GM12891 (cell line): ENCODE measurements at regions not wholly inside any gene's neighbourhood (a gene's known extent, or its start where the extent isn't known, plus 50 kb on each side); places are given as distances from the start of the nearest gene placed in this dataset.

Experiments
- POLR2A ChIP-seq: IDR thresholded peaks from 2 replicates; pipeline ENCODE4 v1.6.1; 2011; ENCODE audit warnings: low read depth, low read length, control low read depth
- POU2F2 ChIP-seq: IDR thresholded peaks from 2 replicates; pipeline ENCODE4 v1.6.1; 2011; ENCODE audit warnings: low read depth, mild to moderate bottlenecking, control low read depth, low read length, moderate library complexity
- TAF1 ChIP-seq: IDR thresholded peaks from 2 replicates; pipeline ENCODE4 v1.6.1; 2011; ENCODE audit warnings: low read depth, low read length, control low read depth

DNA sequence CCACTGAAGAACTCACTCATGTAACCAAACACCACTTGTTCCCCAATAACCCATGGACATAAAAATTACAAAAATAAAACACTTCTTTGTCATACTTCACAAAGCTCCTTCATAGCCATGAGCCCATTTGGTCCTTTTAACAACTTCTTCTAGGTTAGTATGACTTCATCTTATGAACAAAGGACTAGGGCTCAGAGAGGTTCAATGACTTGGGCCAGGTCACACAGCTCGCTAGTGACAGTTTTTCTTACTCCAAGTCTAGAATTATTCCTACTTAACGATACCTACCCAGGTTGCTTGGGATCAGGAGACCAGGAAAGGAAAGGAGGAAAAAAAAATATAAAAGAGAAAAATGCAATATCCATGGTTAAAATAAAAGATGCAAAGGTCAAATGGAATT lies 353.4 kb downstream of the SOX9 start:
- no peak for TF ChIP-seq POLR2A
- no peak for TF ChIP-seq TAF1
- TF ChIP-seq POU2F2 = no peak
